ENCODE measurements at regions not wholly inside any gene's neighbourhood (a gene's known extent, or its start where the extent isn't known, plus 50 kb on each side); places are given as distances from the start of the nearest gene placed in this dataset.

DNA sequence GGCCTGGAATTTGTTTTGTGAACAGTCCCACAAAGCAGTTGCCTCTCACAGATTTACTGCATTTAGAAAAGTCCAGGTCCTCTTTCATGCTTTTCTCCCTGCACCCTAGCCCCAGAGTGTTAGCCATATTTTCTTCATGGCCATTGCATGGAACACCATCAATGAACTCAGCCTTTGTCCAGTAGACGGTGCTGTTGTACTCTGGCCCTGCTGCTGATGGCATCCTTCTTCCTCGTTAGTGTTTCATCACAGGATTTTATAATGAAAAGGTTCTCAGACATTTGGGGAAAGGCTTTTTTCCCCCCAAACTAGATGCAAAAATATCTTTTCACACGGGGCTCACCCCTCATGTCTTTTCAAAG lies 93.0 kb upstream of the SLC25A13 start:
- Histone ChIP-seq H3K4me3 (no peak overlapping the region), H3K9me3 (no peaks in the 10 kb centered on the region), H3K36me3 (no peaks in the 10 kb centered on the region), H3K27me3 (no peaks in the 10 kb centered on the region), H3K4me1 (no peaks in the 10 kb centered on the region), H3K27ac (no peak overlapping the region)
- DNase-seq: no peak
- TF ChIP-seq POLR2A (IDR thresholded peaks at IDR 0.05): no peak
- TF ChIP-seq, protein P1, sequence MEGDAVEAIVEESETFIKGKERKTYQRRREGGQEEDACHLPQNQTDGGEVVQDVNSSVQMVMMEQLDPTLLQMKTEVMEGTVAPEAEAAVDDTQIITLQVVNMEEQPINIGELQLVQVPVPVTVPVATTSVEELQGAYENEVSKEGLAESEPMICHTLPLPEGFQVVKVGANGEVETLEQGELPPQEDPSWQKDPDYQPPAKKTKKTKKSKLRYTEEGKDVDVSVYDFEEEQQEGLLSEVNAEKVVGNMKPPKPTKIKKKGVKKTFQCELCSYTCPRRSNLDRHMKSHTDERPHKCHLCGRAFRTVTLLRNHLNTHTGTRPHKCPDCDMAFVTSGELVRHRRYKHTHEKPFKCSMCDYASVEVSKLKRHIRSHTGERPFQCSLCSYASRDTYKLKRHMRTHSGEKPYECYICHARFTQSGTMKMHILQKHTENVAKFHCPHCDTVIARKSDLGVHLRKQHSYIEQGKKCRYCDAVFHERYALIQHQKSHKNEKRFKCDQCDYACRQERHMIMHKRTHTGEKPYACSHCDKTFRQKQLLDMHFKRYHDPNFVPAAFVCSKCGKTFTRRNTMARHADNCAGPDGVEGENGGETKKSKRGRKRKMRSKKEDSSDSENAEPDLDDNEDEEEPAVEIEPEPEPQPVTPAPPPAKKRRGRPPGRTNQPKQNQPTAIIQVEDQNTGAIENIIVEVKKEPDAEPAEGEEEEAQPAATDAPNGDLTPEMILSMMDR (IDR thresholded peaks at IDR 0.05): peak in 1 of 4 experiments; percentile 11
- intact Hi-C loops (cut with DNase I; ENCODE audit: low total_unique reads): no loop called here

DNA sequence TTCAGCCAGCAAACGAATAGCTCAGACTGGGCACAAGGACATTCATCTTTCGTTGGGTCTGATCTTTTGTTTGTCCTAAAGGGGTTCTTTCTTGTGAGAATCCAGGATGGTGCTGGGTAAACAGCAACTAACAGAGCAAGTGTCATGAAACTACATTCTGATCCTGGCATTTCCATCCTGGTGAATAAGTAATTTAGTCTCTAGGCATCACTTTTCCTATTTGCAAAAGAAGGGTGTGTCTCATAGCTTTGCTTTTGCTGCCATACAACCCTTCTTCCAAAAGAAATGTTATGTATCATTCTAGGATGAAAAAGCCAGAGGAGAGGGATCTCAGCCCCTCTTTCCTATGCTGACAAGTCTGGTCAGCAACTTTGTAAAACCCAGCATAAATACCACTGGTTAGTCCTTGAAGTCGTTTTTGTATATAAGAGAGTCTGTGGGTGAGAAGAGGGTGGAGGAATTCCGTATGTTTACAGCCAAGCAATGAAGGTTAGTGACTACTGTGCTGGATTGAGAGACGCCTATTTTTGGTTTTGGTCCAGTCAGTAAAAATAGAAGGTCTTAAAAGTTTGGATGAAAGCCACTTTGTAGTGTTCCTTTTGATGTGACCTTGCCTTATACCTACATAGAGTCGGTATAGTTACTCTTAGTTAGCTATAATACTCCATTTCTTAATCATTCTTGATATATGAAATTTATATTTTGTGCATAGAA lies 88.4 kb upstream of the SLC25A13 start:
- Histone ChIP-seq H3K4me3 (no peak overlapping the region), H3K36me3 (no peaks in the 10 kb centered on the region), H3K9me3 (no peaks in the 10 kb centered on the region), H3K27me3 (no peaks in the 10 kb centered on the region), H3K27ac (no peak overlapping the region), H3K4me1 (no peaks in the 10 kb centered on the region)
- no peak for TF ChIP-seq POLR2A (IDR thresholded peaks at IDR 0.05)
- intact Hi-C loops (cut with DNase I; ENCODE audit: low total_unique reads): no loop called here
- no peak for DNase-seq

DNA sequence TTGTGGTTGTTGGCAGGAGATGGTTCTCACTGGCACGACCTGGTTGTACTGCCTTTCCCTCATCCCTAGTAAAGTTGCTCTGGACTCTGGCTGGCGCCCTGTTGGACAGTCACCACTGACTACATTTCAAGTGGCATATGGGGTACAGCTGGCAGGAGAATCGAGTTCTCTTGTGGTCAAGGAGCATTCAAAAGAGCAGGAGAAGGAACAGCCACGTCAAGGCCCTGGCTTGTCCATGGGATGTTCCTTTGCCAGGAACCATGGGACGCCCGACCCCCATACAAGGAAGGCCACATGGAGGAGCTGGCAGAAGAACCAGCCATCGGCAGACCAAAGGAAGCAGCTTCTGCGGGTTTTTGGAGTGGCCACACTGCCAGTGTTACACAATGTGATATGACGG lies 87.0 kb upstream of the SLC25A13 start:
- no peak overlapping the region for H3K27ac ChIP-seq
- no peak for TF ChIP-seq POLR2A (IDR thresholded peaks at IDR 0.05)
- TF ChIP-seq, protein P1 (IDR thresholded peaks at IDR 0.05): no peak
- no peak for DNase-seq
- H3K27me3 ChIP-seq: no peaks in the 10 kb centered on the region
- no peaks in the 10 kb centered on the region for H3K9me3 ChIP-seq
- no peak overlapping the region for H3K4me3 ChIP-seq
- intact Hi-C loops (cut with DNase I; ENCODE audit: low total_unique reads): no loop called here
- no peaks in the 10 kb centered on the region for H3K4me1 ChIP-seq
- H3K36me3 ChIP-seq: no peaks in the 10 kb centered on the region

DNA sequence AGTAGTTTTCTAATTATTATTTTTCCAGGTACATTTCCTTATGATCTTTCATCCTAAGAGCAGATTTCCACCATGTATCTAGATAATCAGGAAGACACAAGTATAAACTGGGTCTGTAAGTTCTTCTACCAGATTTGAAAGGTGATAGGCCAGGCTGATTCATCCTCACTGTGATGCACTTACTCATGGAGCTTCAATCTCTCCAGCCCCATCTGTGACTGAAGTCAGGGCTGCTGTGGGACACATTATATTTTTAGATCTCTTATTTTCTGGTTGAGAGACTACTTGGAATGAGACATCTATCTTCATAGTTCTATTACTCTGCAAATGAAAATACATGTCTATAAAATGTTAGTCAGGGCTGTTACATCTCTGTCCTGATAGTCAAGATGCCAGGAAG lies 85.5 kb upstream of the SLC25A13 start:
- no peak overlapping the region for H3K4me3 ChIP-seq
- TF ChIP-seq POLR2A (IDR thresholded peaks at IDR 0.05): no peak
- TF ChIP-seq, protein P1 (IDR thresholded peaks at IDR 0.05): no peak
- H3K36me3 ChIP-seq: no peaks in the 10 kb centered on the region
- no peaks in the 10 kb centered on the region for H3K4me1 ChIP-seq
- no peak for DNase-seq
- no peak overlapping the region for H3K27ac ChIP-seq
- intact Hi-C loops (cut with DNase I; ENCODE audit: low total_unique reads): no loop called here
- H3K27me3 ChIP-seq: no peaks in the 10 kb centered on the region
- H3K9me3 ChIP-seq: no peaks in the 10 kb centered on the region

DNA sequence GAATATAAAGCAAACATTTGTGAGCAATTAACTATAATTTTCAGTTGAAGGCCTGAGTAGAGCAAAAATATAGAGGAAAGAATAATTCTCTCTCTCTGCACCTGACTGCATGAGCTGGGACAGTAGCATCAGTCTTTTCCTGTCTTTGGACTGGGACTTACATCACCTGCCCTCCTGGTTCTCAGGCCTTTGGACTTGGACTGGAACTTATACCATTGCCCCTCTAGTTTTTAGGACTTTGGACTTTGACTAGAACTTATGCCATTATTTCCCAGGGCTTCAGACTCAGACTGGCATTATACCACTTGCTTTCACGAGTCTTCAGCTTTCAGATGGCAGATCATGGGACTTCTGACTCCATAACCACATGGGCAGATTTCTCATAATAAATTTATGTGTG lies 81.0 kb upstream of the SLC25A13 start:
- TF ChIP-seq POLR2A (IDR thresholded peaks at IDR 0.05): no peak
- TF ChIP-seq, protein P1 (IDR thresholded peaks at IDR 0.05): no peak
- H3K4me3 ChIP-seq: no peak overlapping the region
- no peak overlapping the region for H3K27ac ChIP-seq
- no peaks in the 10 kb centered on the region for H3K27me3 ChIP-seq
- no peaks in the 10 kb centered on the region for H3K4me1 ChIP-seq
- no peaks in the 10 kb centered on the region for H3K36me3 ChIP-seq
- H3K9me3 ChIP-seq: no peaks in the 10 kb centered on the region
- DNase-seq: no peak
- intact Hi-C loops (cut with DNase I; ENCODE audit: low total_unique reads): no loop called here

DNA sequence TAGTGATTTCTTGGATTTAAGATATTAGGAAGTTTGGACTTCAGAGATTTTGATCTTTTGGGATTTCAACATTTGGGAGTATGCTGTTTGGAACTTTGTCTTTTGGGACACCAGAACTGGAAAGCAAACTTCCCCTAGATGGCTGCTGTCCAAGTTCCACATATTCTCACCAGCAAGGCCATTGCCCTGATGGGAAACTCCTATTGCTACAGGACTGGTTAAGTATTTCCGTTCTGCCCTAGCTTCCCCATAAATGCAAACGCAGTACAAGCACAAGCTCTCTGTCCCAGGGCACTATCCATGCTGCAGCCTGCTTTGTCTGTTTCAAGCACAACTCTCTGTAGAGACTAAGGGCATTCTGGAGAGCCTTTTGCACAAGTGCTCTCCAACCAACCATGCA lies 79.3 kb upstream of the SLC25A13 start:
- no peaks in the 10 kb centered on the region for H3K36me3 ChIP-seq
- no peaks in the 10 kb centered on the region for H3K9me3 ChIP-seq
- H3K4me1 ChIP-seq: no peaks in the 10 kb centered on the region
- H3K27me3 ChIP-seq: no peaks in the 10 kb centered on the region
- intact Hi-C loops (cut with DNase I; ENCODE audit: low total_unique reads): no loop called here
- H3K27ac ChIP-seq: no peak overlapping the region
- DNase-seq: peak in 1 of 2 donors; percentile 13
- no peak overlapping the region for H3K4me3 ChIP-seq
- TF ChIP-seq, protein P1 (IDR thresholded peaks at IDR 0.05): no peak
- no peak for TF ChIP-seq POLR2A (IDR thresholded peaks at IDR 0.05)
